Type B pancreatic cell (in vitro differentiated cells): ENCODE measurements at regions not wholly inside any gene's neighbourhood (a gene's known extent, or its start where the extent isn't known, plus 50 kb on each side); places are given as distances from the start of the nearest gene placed in this dataset.
"Not testable (repeated sequence)": the region's sequence is repeated elsewhere in the genome, so short reads cannot be mapped to it uniquely, and the experiment has no call there.

Experiments
- DNase-seq: peaks from one replicate; pipeline ENCODE4 v3.0.0; 2021; ENCODE audit warnings: mixed read lengths; ENCODE audit not compliant: unreplicated experiment; ENCODE audit errors: extremely low spot score
- H3K27ac Mint-ChIP-seq: 2 replicates; pipeline ENCODE4 v1.8.0; 2021; ENCODE audit warnings: mild to moderate bottlenecking, mixed read lengths
- H3K27me3 Mint-ChIP-seq: 2 replicates; pipeline ENCODE4 v1.8.0; 2021; ENCODE audit warnings: mixed read lengths
- H3K36me3 Mint-ChIP-seq: 2 replicates; pipeline ENCODE4 v1.8.0; 2021; ENCODE audit warnings: mixed read lengths
- H3K4me1 Mint-ChIP-seq: one replicate; pipeline ENCODE4 v1.8.0; 2021; ENCODE audit warnings: mixed read lengths; ENCODE audit not compliant: unreplicated experiment
- H3K4me3 Mint-ChIP-seq: 2 replicates; pipeline ENCODE4 v1.8.0; 2021; ENCODE audit warnings: mild to moderate bottlenecking, mixed read lengths
- H3K9me3 Mint-ChIP-seq: 2 replicates; pipeline ENCODE4 v1.8.0; 2021; ENCODE audit warnings: mixed read lengths
- CTCF ChIP-seq: fragments of 200-600 bp; sonication (generic); conservative IDR thresholded peaks from 2 replicates; pipeline ENCODE4 v1.5.0; 2021; ENCODE audit warnings: antibody characterized with exemption, mild to moderate bottlenecking

DNA sequence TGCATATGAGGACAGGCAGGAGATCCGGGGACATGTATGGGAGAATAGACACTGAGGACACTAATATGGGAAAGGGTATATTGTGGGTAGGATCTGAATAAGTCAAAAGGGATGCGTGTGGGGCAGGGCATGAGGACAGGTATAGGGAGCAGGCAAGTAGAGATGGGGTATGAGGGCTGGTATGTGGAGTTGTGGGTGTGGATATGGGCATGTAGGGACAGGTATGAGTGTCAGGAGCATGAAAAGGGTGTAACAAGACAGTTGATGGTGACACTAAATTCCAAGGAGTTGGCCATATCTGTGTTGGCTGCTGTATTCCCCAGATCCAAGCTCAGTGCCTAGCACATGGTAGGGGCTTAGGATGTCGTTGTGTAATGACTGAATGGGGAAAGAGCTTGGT, 84.4 kb upstream of the PAX2 start:
- Mint-ChIP-seq H3K4me1 (no peaks in the 10 kb centered on the region), H3K4me3 (no peak overlapping the region), H3K9me3 (no peaks in the 10 kb centered on the region), H3K27ac (peak overlapping the region; percentile 84), H3K27me3 (peaks cover 88% of the 10 kb centered on the region), H3K36me3 (no peaks in the 10 kb centered on the region)
- no peak for DNase-seq
- TF ChIP-seq CTCF, result no peak

- no peak overlapping the region for H3K4me3 Mint-ChIP-seq
- H3K27me3 Mint-ChIP-seq, result peaks cover 89% of the 10 kb centered on the region
- no peaks in the 10 kb centered on the region for H3K4me1 Mint-ChIP-seq
- no peak for TF ChIP-seq CTCF
- DNase-seq, result no peak
- no peaks in the 10 kb centered on the region for H3K36me3 Mint-ChIP-seq
- H3K9me3 Mint-ChIP-seq, result no peaks in the 10 kb centered on the region
- no peak overlapping the region for H3K27ac Mint-ChIP-seq
Observed at GRCh38 chr10:100661520-100661919, 83.9 kb upstream of the PAX2 start.

DNA sequence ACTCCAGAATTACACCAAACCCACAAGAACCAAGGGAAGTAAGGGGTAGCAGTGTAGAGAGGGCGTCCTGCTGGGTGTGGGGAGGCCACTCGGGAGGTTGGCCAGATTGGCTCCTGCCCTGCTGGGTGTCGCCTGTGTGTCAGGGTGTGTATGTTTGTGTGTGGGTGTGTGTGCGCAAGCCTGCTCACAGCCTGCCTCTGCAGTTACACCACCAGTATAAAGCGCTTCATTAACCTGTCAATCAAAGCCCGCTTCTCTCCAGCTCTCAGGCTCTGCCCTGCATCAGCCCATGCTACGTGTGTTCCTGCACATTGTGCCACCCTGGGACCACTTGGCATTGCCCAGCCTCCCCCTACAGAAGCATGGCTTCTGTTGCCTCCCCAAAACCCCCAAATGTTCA, 83.3 kb upstream of the PAX2 start:
- Mint-ChIP-seq H3K27me3 (peaks cover 91% of the 10 kb centered on the region), H3K9me3 (no peaks in the 10 kb centered on the region), H3K36me3 (no peaks in the 10 kb centered on the region), H3K4me3 (no peak overlapping the region), H3K4me1 (no peaks in the 10 kb centered on the region), H3K27ac (no peak overlapping the region)
- TF ChIP-seq CTCF, result no peak
- no peak for DNase-seq

DNA sequence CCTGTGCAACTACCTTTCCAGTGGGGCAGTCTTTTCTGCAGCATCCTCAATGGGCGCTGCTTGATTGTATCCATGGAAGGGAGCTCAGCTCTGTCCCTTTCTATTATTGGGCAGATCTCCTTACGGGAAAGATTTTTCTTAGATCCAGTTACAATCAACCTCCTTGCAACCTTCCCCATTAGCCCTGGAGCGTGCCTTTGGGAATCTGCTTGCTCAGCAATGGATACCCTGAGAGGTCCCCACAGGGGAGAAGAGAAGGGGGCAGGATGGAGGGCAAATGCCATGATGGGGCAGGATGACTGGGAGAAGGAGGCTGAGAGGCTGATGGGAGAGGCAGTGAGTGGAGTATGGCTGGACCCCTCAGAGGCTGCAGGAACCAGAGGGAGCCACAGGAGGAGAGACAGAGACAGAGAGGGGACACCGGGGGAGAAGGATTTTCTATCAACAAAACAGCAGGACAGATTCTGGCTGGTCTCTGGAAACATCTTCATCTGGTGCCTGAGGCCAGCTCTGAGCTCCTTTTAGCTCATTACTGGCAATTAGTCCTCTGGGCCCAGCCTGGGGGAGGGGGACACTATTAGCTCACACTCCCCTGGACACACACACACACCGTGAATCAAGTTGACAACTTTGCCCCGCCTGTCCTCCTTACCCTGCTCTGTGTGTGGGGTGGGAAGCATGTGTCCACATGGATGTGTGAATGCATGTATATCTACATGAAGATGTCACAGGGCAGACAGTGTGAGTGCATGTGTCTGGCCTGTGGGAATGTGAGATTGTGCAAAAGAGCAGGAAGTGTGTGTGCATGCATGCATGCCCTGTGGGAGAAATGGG, 80.8 kb upstream of the PAX2 start:
- DNase-seq, result no peak
- Mint-ChIP-seq H3K9me3 (no peaks in the 10 kb centered on the region), H3K36me3 (no peaks in the 10 kb centered on the region), H3K27me3 (peaks cover 91% of the 10 kb centered on the region), H3K4me1 (no peaks in the 10 kb centered on the region), H3K4me3 (no peak overlapping the region), H3K27ac (no peak overlapping the region)
- no peak for TF ChIP-seq CTCF

DNA sequence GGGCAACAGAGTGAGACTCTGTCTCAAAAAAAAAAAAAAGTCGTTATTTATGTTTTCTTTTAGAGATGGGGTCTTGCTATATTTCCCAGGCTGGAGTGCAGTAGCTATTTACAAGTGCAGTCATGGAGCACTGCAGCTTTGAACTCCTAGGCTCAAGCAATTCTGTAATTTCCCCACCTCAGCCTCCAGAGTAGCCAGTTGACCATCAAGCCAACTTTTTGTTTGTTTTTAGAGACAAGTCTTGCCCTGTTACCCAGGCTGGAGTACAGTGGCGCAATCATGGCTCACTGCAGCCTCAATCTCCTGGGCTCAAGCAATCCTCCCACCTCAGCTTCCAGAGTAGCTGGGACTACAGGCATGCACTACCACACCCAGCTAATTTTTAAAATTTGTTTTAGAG, 78.7 kb upstream of the PAX2 start:
- H3K9me3 Mint-ChIP-seq, DNase-seq, H3K36me3 Mint-ChIP-seq, H3K4me1 Mint-ChIP-seq, H3K27ac Mint-ChIP-seq, H3K4me3 Mint-ChIP-seq: not testable (repeated sequence)
- peaks cover 89% of the 10 kb centered on the region for H3K27me3 Mint-ChIP-seq

DNA sequence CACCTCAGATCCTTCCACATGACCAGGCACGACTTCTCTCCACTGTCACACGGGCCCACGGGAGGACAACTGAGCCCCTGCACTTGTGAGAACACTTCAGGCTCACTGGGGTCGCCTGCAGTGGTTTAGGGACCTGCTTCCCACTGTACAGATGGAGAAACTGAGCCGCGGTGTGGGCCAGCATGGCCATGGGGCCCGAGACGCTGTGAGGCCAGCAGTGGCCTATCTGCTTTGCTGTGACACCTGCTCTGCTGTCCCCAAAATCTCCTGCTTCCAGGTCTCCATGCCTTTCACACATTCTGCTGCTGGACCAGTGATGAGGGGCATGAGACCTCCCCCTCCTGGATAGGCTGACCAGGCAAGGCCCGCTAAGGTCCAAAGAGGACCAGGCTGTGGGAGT, 75.8 kb upstream of the PAX2 start:
- DNase-seq, result no peak
- H3K27me3 Mint-ChIP-seq, result peaks cover 89% of the 10 kb centered on the region
- H3K4me1 Mint-ChIP-seq, result no peaks in the 10 kb centered on the region
- no peaks in the 10 kb centered on the region for H3K9me3 Mint-ChIP-seq
- H3K27ac Mint-ChIP-seq, result no peak overlapping the region
- no peak for TF ChIP-seq CTCF
- H3K36me3 Mint-ChIP-seq, result no peaks in the 10 kb centered on the region
- H3K4me3 Mint-ChIP-seq, result no peak overlapping the region
